ENCODE measurements at regions not wholly inside any gene's neighbourhood (a gene's known extent, or its start where the extent isn't known, plus 50 kb on each side); places are given as distances from the start of the nearest gene placed in this dataset.
"Not testable (repeated sequence)": the region's sequence is repeated elsewhere in the genome, so short reads cannot be mapped to it uniquely, and the experiment has no call there.

DNA sequence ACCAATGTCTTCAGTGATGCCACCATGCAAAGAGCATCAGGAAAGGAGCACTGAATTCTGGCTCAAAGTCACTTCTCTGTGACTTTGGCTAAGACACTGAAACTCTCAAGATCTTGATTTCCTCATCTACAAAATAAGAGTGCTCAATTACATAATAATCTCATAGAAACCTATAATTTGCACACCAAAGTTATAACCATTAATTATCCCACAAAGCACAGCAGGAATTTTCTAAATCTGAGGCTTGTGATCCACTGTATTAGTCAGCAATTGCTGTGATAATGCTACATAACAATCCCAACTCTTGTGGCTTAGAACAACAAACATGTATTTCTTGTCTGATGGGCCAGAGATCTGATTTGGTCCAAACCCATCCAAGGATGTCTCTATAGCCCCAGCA, 108.7 kb downstream of the PSMG1 start:
- no peak for DNase-seq (ENCODE audit: extremely low spot score, unreplicated experiment)
- Mint-ChIP-seq H3K27ac (ENCODE audit: unreplicated experiment) (no peak overlapping the region), H3K4me1 (ENCODE audit: unreplicated experiment) (peaks cover 29% of the 10 kb centered on the region), H3K4me3 (ENCODE audit: unreplicated experiment) (no peak overlapping the region), H3K27me3 (ENCODE audit: unreplicated experiment) (no peaks in the 10 kb centered on the region), H3K36me3 (ENCODE audit: unreplicated experiment) (peaks cover 5% of the 10 kb centered on the region), H3K9me3 (ENCODE audit: unreplicated experiment) (peaks cover 4% of the 10 kb centered on the region)
- TF ChIP-seq, protein P1, sequence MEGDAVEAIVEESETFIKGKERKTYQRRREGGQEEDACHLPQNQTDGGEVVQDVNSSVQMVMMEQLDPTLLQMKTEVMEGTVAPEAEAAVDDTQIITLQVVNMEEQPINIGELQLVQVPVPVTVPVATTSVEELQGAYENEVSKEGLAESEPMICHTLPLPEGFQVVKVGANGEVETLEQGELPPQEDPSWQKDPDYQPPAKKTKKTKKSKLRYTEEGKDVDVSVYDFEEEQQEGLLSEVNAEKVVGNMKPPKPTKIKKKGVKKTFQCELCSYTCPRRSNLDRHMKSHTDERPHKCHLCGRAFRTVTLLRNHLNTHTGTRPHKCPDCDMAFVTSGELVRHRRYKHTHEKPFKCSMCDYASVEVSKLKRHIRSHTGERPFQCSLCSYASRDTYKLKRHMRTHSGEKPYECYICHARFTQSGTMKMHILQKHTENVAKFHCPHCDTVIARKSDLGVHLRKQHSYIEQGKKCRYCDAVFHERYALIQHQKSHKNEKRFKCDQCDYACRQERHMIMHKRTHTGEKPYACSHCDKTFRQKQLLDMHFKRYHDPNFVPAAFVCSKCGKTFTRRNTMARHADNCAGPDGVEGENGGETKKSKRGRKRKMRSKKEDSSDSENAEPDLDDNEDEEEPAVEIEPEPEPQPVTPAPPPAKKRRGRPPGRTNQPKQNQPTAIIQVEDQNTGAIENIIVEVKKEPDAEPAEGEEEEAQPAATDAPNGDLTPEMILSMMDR (IDR thresholded peaks at IDR 0.05): no peak

DNA sequence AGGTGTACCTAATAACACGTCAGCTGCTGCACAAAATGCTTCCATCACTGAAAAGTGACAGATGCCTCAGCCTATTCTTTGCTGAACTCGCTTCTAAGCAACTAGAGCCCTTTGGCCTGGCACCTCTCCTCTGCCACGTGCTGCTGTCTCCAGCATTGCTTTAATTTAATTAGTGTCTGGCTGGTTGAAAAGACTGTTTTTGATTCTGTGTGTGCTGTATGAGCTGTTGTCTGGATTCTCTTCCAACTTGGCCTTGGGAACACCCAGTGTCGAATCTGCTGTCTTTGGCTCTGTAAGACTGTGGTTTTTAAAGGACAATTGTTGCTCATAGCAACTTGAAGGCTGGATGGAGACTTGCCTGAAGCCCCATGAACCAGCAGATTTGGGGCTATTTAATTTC, 109.5 kb downstream of the PSMG1 start:
- peaks cover 11% of the 10 kb centered on the region for H3K9me3 Mint-ChIP-seq (ENCODE audit: unreplicated experiment)
- H3K36me3 Mint-ChIP-seq (ENCODE audit: unreplicated experiment): peaks cover 5% of the 10 kb centered on the region
- peak overlapping the region; percentile 5 for H3K4me3 Mint-ChIP-seq (ENCODE audit: unreplicated experiment)
- no peak for DNase-seq (ENCODE audit: extremely low spot score, unreplicated experiment)
- no peaks in the 10 kb centered on the region for H3K27me3 Mint-ChIP-seq (ENCODE audit: unreplicated experiment)
- H3K27ac Mint-ChIP-seq (ENCODE audit: unreplicated experiment): no peak overlapping the region
- TF ChIP-seq, protein P1 (IDR thresholded peaks at IDR 0.05): no peak
- H3K4me1 Mint-ChIP-seq (ENCODE audit: unreplicated experiment): peaks cover 29% of the 10 kb centered on the region

DNA sequence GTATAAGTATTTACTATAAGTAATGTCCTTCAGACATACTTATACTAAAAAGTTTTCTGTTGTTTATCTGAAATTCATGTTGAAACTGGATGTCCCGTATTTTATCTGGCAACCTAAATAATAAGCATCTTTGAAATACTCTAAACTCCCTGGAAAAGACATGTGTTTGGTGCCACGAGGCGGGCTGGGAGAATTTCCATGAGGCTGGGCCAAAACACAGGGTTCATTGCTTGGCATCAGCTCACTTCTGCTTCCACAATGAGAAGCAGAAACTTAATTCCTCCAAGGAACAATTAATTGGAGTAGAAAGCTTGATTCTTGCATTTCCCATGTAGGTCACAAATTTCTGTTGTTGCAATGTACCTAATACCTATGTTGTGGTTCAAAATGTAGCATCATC, 110.2 kb downstream of the PSMG1 start:
- TF ChIP-seq, protein P1 (IDR thresholded peaks at IDR 0.05): no peak
- Mint-ChIP-seq H3K9me3 (ENCODE audit: unreplicated experiment) (peaks cover 13% of the 10 kb centered on the region), H3K27me3 (ENCODE audit: unreplicated experiment) (no peaks in the 10 kb centered on the region), H3K27ac (ENCODE audit: unreplicated experiment) (no peak overlapping the region), H3K4me1 (ENCODE audit: unreplicated experiment) (peaks cover 29% of the 10 kb centered on the region), H3K4me3 (ENCODE audit: unreplicated experiment) (no peak overlapping the region), H3K36me3 (ENCODE audit: unreplicated experiment) (peaks cover 5% of the 10 kb centered on the region)
- no peak for DNase-seq (ENCODE audit: extremely low spot score, unreplicated experiment)

DNA sequence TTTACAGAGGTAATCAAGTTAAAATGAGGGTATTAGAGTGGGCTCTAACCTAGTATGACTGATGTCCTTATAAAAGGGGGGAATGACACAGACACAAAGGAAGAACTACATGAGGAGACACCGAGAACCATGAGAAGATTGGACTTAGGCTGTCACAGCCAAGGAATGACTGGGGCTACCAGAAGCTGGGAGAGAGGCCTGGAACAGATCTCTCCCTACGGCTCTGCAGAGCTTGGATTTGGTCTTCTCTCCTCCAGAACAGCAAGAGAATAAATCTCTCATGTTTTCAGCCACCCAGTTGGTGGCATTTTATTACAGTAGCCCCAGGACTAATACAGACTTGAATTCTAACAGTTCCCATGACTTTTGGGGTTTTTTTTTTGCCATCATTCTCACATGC, 110.8 kb downstream of the PSMG1 start:
- Mint-ChIP-seq H3K27ac (ENCODE audit: unreplicated experiment) (peak overlapping the region; percentile 67), H3K27me3 (ENCODE audit: unreplicated experiment) (no peaks in the 10 kb centered on the region), H3K4me1 (ENCODE audit: unreplicated experiment) (peaks cover 32% of the 10 kb centered on the region), H3K4me3 (ENCODE audit: unreplicated experiment) (no peak overlapping the region), H3K36me3 (ENCODE audit: unreplicated experiment) (peaks cover 5% of the 10 kb centered on the region), H3K9me3 (ENCODE audit: unreplicated experiment) (peaks cover 13% of the 10 kb centered on the region)
- TF ChIP-seq, protein P1 (IDR thresholded peaks at IDR 0.05): no peak
- no peak for DNase-seq (ENCODE audit: extremely low spot score, unreplicated experiment)

DNA sequence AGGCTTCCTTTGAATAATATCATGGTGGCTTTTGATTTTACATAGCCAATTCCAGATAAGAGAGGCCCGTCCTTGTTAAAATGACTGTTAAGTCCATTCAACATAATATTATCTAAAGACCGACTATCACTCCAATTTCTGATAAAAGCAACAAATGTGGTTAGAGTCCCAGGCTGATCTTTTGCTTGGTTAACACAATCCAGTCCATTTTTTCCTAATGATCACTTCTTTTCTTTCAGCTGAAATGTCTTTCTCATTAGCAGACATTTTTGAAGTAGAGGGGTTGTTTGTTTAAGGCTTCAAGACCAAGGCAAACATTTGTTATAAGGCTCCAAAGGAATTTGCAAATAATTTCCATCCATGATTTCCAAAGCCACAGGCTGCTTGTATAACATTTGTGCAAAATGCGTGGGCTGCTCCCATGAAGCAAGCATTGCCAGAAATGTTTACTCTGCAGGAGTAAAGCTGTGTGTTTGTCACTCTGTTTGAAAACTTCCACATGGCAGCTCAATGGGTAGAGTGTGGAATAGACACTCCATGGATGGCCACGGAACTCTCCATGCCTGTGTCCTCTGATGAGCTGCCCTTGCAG, 111.5 kb downstream of the PSMG1 start:
- peaks cover 5% of the 10 kb centered on the region for H3K36me3 Mint-ChIP-seq (ENCODE audit: unreplicated experiment)
- H3K27me3 Mint-ChIP-seq (ENCODE audit: unreplicated experiment): no peaks in the 10 kb centered on the region
- H3K27ac Mint-ChIP-seq (ENCODE audit: unreplicated experiment): peak overlapping the region; percentile 67
- H3K4me1 Mint-ChIP-seq (ENCODE audit: unreplicated experiment): peaks cover 40% of the 10 kb centered on the region
- TF ChIP-seq, protein P1 (IDR thresholded peaks at IDR 0.05): no peak
- H3K9me3 Mint-ChIP-seq (ENCODE audit: unreplicated experiment): peaks cover 13% of the 10 kb centered on the region
- DNase-seq (ENCODE audit: extremely low spot score, unreplicated experiment): no peak
- no peak overlapping the region for H3K4me3 Mint-ChIP-seq (ENCODE audit: unreplicated experiment)

DNA sequence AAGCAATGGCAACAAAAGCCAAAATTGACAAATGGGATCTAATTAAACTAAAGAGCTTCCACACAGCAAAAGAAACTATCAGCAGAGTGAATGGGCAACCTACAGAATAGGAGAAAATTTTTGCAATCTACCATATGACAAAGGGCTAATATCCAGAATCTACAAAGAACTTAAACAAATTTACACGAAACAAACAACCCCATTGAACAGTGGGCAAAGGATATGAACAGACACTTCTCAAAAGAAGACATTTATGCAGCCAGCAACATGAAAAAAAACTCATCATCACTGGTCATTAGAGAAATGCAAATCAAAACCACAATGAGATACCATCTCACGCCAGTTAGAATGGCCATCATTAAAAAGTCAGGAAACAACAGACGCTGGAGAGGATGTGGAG, 113.4 kb downstream of the PSMG1 start:
- not testable (repeated sequence) for H3K27me3 Mint-ChIP-seq (ENCODE audit: unreplicated experiment); H3K9me3 Mint-ChIP-seq (ENCODE audit: unreplicated experiment); H3K27ac Mint-ChIP-seq (ENCODE audit: unreplicated experiment); H3K4me3 Mint-ChIP-seq (ENCODE audit: unreplicated experiment); DNase-seq (ENCODE audit: extremely low spot score, unreplicated experiment); H3K36me3 Mint-ChIP-seq (ENCODE audit: unreplicated experiment)
- peaks cover 47% of the 10 kb centered on the region for H3K4me1 Mint-ChIP-seq (ENCODE audit: unreplicated experiment)

Data from osteocyte (in vitro differentiated cells).